ENCODE measurements at regions not wholly inside any gene's neighbourhood (a gene's known extent, or its start where the extent isn't known, plus 50 kb on each side); places are given as distances from the start of the nearest gene placed in this dataset.
"Not testable (repeated sequence)": the region's sequence is repeated elsewhere in the genome, so short reads cannot be mapped to it uniquely, and the experiment has no call there.

GRCh38 chr6:17012421-17013225 is 89.2 kb upstream of the STMND1 start:
- DNase-seq: no peak

- DNase-seq: no peak
Observed at GRCh38 chr6:17011985-17012384, 89.9 kb upstream of the STMND1 start.

GRCh38 chr6:17007749-17008148 is 94.1 kb upstream of the STMND1 start:
- DNase-seq: no peak

- no peak for DNase-seq
Observed at GRCh38 chr6:17006543-17006942, 95.3 kb upstream of the STMND1 start.

- no peak for DNase-seq
Observed at GRCh38 chr6:17004269-17004668, 97.6 kb upstream of the STMND1 start.

GRCh38 chr6:17002123-17002522 is 99.7 kb upstream of the STMND1 start:
- DNase-seq: no peak

GRCh38 chr6:17001188-17001587 is 100.7 kb upstream of the STMND1 start:
- DNase-seq: no peak

- no peak for DNase-seq
Observed at GRCh38 chr6:16999491-17000436, 102.1 kb upstream of the STMND1 start.

GRCh38 chr6:16998461-16998860 is 103.4 kb upstream of the STMND1 start:
- DNase-seq: no peak

GRCh38 chr6:16995511-16996250 is 106.2 kb upstream of the STMND1 start:
- no peak for DNase-seq

- DNase-seq: no peak
Observed at GRCh38 chr6:16993396-16993795, 108.5 kb upstream of the STMND1 start.

- DNase-seq: no peak
Observed at GRCh38 chr6:16991981-16992629, 109.7 kb upstream of the STMND1 start.

GRCh38 chr6:16989976-16990375 is 111.9 kb upstream of the STMND1 start:
- DNase-seq: not testable (repeated sequence)

- DNase-seq: no peak
Observed at GRCh38 chr6:16989382-16989781, 112.5 kb upstream of the STMND1 start.

GRCh38 chr6:16987996-16988395 is 113.9 kb upstream of the STMND1 start:
- no peak for DNase-seq

GRCh38 chr6:16985513-16986284 is 116.2 kb upstream of the STMND1 start:
- no peak for DNase-seq

- DNase-seq: no peak
Observed at GRCh38 chr6:16982807-16983206, 119.0 kb upstream of the STMND1 start.

GRCh38 chr6:16979677-16980370 is 122.0 kb upstream of the STMND1 start:
- no peak for DNase-seq

- DNase-seq: no peak
Observed at GRCh38 chr6:16978686-16979085, 123.2 kb upstream of the STMND1 start.

GRCh38 chr6:16976385-16977183 is 125.3 kb upstream of the STMND1 start:
- no peak for DNase-seq

Data from activated gamma-delta T cell treated with Interleukin-2 at 50 U/mL for 16 hours (primary cell).